Frontal cortex (tissue), 3 donors: ENCODE measurements at regions not wholly inside any gene's neighbourhood (a gene's known extent, or its start where the extent isn't known, plus 50 kb on each side); places are given as distances from the start of the nearest gene placed in this dataset.
"Not testable (repeated sequence)": the region's sequence is repeated elsewhere in the genome, so short reads cannot be mapped to it uniquely, and the experiment has no call there.

Experiments
- DNase-seq, 2 donors: peaks; one replicate each; pipeline ENCODE4 v3.0.0; 2012; ENCODE audit warnings: low spot score in 2 of 2
- FAIRE-seq: peaks from 2 replicates; lab custom pipeline; 2012; peaks lifted over from hg19 to GRCh38; lab: Jason Lieb, UNC
- donor health status: control.
- donor health status: control.
- donor health status: control.

- FAIRE-seq (no peak), DNase-seq (no peak)
These were observed 359.1 kb downstream of the GLRX3 start for GRCh38 chr10:130495116-130495862.

- DNase-seq (no peak), FAIRE-seq (no peak)
These were observed 359.9 kb downstream of the GLRX3 start for GRCh38 chr10:130495891-130496636.

- FAIRE-seq (no peak), DNase-seq (no peak)
These were observed 361.1 kb downstream of the GLRX3 start for GRCh38 chr10:130497056-130498010.

GRCh38 chr10:130498042-130498441, 361.9 kb downstream of the GLRX3 start:
- no peak for FAIRE-seq
- DNase-seq: no peak

- DNase-seq (no peak), FAIRE-seq (no peak)
These were observed 362.7 kb downstream of the GLRX3 start for GRCh38 chr10:130498934-130499333.

GRCh38 chr10:130499541-130499940, 363.4 kb downstream of the GLRX3 start:
- FAIRE-seq (no peak), DNase-seq (no peak)

GRCh38 chr10:130500261-130501000, 364.2 kb downstream of the GLRX3 start:
- no peak for FAIRE-seq

GRCh38 chr10:130507461-130507860, 371.3 kb downstream of the GLRX3 start:
- FAIRE-seq: no peak

More at GRCh38 chr10:130500261-130501000, 364.2 kb downstream of the GLRX3 start:
- DNase-seq: no peak

GRCh38 chr10:130509881-130510689, 373.9 kb downstream of the GLRX3 start:
- no peak for FAIRE-seq
- DNase-seq: no peak

More at GRCh38 chr10:130507461-130507860, 371.3 kb downstream of the GLRX3 start:
- no peak for DNase-seq

- DNase-seq (no peak), FAIRE-seq (no peak)
These were observed 374.6 kb downstream of the GLRX3 start for GRCh38 chr10:130510755-130511154.

GRCh38 chr10:130511766-130512165, 375.6 kb downstream of the GLRX3 start:
- DNase-seq (no peak), FAIRE-seq (no peak)

GRCh38 chr10:130512936-130513335, 376.7 kb downstream of the GLRX3 start:
- no peak for FAIRE-seq
- DNase-seq: no peak

- FAIRE-seq (no peak), DNase-seq (no peak)
These were observed 377.7 kb downstream of the GLRX3 start for GRCh38 chr10:130513686-130514476.

- FAIRE-seq (no peak), DNase-seq (no peak)
These were observed 379.5 kb downstream of the GLRX3 start for GRCh38 chr10:130515670-130516069.

- DNase-seq: no peak
- FAIRE-seq: no peak
These were observed 380.0 kb downstream of the GLRX3 start for GRCh38 chr10:130516141-130516735.

GRCh38 chr10:130518921-130519320, 382.7 kb downstream of the GLRX3 start:
- FAIRE-seq, DNase-seq: not testable (repeated sequence)

- DNase-seq (no peak), FAIRE-seq (no peak)
These were observed 383.6 kb downstream of the GLRX3 start for GRCh38 chr10:130519791-130520190.
